PC-9 (cell line): ENCODE measurements at regions not wholly inside any gene's neighbourhood (a gene's known extent, or its start where the extent isn't known, plus 50 kb on each side); places are given as distances from the start of the nearest gene placed in this dataset.

Source experiments
- BruUV-seq: library from RNA; stranded (reverse); fragments of 400-500 nt; replicated peaks from 2 replicates; lab custom pipeline; 2021; lab: Mats Ljungman, UMichigan
- CTCF ChIA-PET: fragments of 300-600 bp; sonication (Branson Sonifier 250); formaldehyde crosslinking; loops from one replicate; lab custom pipeline; 2022; ENCODE audit warnings: antibody characterized with exemption; lab: Charles Lee
- POLR2A ChIA-PET: fragments of 300-600 bp; sonication (Branson Sonifier 250); formaldehyde crosslinking; loops from one replicate; lab custom pipeline; 2022; ENCODE audit warnings: antibody characterized with exemption; ENCODE audit not compliant: unreplicated experiment; lab: Charles Lee
- DNase-seq, 2 experiments: peaks; one replicate each; pipeline versions ENCODE4 v3.0.0 to v3.0.0-alpha.2; 2015 to 2022; ENCODE audit warnings: mixed read lengths in 1 of 2
- H2AFZ ChIP-seq: fragments of 200-600 bp; sonication (generic); 2 replicates; pipeline ENCODE4 v1.8.1; 2017; ENCODE audit warnings: antibody characterized with exemption
- H3F3A ChIP-seq: fragments of 200-600 bp; sonication (generic); 2 replicates; pipeline ENCODE4 v1.8.1; 2017; ENCODE audit warnings: antibody characterized with exemption, mild to moderate bottlenecking, low read depth; ENCODE audit not compliant: insufficient read depth
- H3K27ac ChIP-seq: fragments of 200-600 bp; sonication (generic); 2 replicates; pipeline ENCODE4 v1.6.1; 2016; ENCODE audit warnings: mixed run types
- H3K27me3 ChIP-seq: fragments of 200-600 bp; sonication (generic); 2 replicates; pipeline ENCODE4 v1.6.1; 2016; ENCODE audit warnings: low read depth, mixed run types; ENCODE audit not compliant: insufficient read depth
- H3K36me3 ChIP-seq: fragments of 200-600 bp; sonication (generic); 2 replicates; pipeline ENCODE4 v1.6.1; 2016; ENCODE audit warnings: low read depth, mixed run types
- H3K4me1 ChIP-seq: fragments of 200-600 bp; sonication (generic); replicated peaks from 2 replicates; pipeline ENCODE4 v1.6.1; 2016; ENCODE audit warnings: mixed run types; ENCODE audit not compliant: insufficient read depth
- H3K4me2 ChIP-seq: fragments of 200-600 bp; sonication (generic); 2 replicates; pipeline ENCODE4 v1.6.1; 2017; ENCODE audit warnings: mixed run types
- H3K4me3 ChIP-seq: fragments of 200-600 bp; sonication (generic); 2 replicates; pipeline ENCODE4 v1.6.1; 2016; ENCODE audit warnings: mixed run types
- H3K79me2 ChIP-seq: fragments of 200-600 bp; sonication (generic); 2 replicates; pipeline ENCODE4 v1.6.1; 2017; ENCODE audit warnings: low read depth, mixed run types
- H3K9me2 ChIP-seq: fragments of 200-600 bp; sonication (generic); 2 replicates; pipeline ENCODE4 v1.8.1; 2017; ENCODE audit warnings: mild to moderate bottlenecking; ENCODE audit not compliant: insufficient read depth
- H3K9me3 ChIP-seq: fragments of 200-600 bp; sonication (generic); 2 replicates; pipeline ENCODE4 v1.8.1; 2016; ENCODE audit warnings: low read depth; ENCODE audit not compliant: insufficient read depth
- H4K20me1 ChIP-seq: fragments of 200-600 bp; sonication (generic); 2 replicates; pipeline ENCODE4 v1.8.1; 2017; ENCODE audit not compliant: insufficient read depth
- EZH2 ChIP-seq: fragments of 200-600 bp; sonication (generic); IDR thresholded peaks from 2 replicates; pipeline ENCODE4 v1.8.0; 2017; ENCODE audit warnings: antibody characterized with exemption, low read depth
- intact Hi-C: fragments of 100-400 bp; cut with micrococcal nuclease; formaldehyde crosslinking; loops from one replicate; pipeline ENCODE4 v1.10.0; 2022; ENCODE audit not compliant: unreplicated experiment
- TF ChIP-seq, protein P1 (sequence below): fragments of 200-600 bp; sonication (generic); conservative IDR thresholded peaks from 2 replicates; pipeline ENCODE4 v1.6.1; 2017; ENCODE audit warnings: mixed run types, antibody characterized with exemption, mild to moderate bottlenecking, moderate library complexity

DNA sequence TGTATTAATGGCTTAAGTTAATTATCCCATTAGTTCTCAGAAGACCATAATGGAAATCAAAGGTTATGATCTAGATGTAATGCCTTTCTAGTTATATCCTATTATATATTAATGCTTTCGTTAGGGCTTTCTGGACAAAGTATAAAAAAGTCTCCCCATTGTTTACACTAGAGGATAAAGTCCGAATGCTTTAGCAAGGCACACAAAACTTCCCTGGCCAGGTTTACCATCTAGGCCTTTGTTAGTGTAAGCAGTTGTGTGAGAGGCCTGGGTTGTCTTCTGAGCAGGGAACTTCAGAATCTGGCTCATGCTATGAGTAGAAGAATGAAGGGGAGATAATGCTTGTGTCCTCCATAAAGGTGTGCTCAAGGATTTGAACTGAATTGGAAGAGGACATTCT is 106.3 kb upstream of the MEIS2 start:
- no TSS peak for BruUV-seq
- Histone ChIP-seq H3K9me3 (no peaks in the 10 kb centered on the region), H4K20me1 (no peaks in the 10 kb centered on the region), H3K79me2 (no peaks in the 10 kb centered on the region), H3K4me1 (no peaks in the 10 kb centered on the region), H3F3A (no peaks in the 10 kb centered on the region), H3K36me3 (no peaks in the 10 kb centered on the region), H3K27me3 (no peaks in the 10 kb centered on the region), H2AFZ (no peak overlapping the region), H3K4me2 (no peak overlapping the region), H3K27ac (no peak overlapping the region), H3K9me2 (no peaks in the 10 kb centered on the region), H3K4me3 (no peak overlapping the region)
- POLR2A ChIA-PET = interaction anchor here (0.5 kb wide), 1 partner anchor 1925 kb away, joined by 4 read pairs; no protein-coding TSS in a partner anchor
- TF ChIP-seq EZH2 = no peak
- TF ChIP-seq, protein P1, sequence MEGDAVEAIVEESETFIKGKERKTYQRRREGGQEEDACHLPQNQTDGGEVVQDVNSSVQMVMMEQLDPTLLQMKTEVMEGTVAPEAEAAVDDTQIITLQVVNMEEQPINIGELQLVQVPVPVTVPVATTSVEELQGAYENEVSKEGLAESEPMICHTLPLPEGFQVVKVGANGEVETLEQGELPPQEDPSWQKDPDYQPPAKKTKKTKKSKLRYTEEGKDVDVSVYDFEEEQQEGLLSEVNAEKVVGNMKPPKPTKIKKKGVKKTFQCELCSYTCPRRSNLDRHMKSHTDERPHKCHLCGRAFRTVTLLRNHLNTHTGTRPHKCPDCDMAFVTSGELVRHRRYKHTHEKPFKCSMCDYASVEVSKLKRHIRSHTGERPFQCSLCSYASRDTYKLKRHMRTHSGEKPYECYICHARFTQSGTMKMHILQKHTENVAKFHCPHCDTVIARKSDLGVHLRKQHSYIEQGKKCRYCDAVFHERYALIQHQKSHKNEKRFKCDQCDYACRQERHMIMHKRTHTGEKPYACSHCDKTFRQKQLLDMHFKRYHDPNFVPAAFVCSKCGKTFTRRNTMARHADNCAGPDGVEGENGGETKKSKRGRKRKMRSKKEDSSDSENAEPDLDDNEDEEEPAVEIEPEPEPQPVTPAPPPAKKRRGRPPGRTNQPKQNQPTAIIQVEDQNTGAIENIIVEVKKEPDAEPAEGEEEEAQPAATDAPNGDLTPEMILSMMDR = no peak
- DNase-seq = no peak
- CTCF ChIA-PET = no interaction called here
- intact Hi-C loops = no loop called here

DNA sequence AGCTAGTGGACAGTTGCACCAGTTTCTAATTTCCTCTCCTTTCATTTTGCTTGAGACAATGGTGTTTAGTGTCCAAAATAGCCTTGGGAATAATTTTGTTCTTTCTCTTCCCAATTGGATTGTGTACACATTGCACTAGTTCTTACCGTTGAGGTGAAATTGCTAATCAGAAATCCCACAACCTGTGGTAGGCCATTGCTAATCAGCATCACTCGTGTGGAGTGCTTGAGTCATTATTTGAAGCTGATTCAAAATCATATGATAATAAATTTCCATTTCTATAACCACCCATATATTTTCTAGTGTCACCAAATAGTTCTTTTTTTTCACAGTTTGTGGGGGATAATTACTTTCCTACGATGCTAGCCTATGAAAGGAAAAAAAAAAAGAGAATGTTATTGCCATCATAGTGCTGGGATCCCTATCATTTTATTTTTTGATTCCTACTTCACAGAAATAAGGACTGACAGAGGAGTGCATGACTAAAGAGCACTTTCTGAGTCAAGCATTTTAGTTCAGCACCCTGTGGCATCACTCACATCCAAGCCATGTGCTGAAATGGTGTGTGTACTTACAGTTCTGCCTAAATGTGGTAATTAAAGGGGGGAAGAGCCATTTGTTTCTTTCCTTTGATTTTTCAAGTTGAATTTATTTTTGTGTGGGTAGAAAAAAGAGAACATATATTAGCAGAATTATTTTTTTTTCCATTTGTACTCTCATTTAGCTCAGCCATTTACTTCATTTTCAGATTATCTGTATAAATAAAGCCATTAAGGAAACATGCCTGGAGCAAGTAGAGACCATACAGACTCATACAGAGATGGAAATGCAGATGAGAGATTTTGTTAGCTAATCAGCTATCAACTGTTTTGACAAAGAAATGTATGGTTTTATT is 108.0 kb upstream of the MEIS2 start:
- TF ChIP-seq, protein P1 = no peak
- no peak for TF ChIP-seq EZH2
- no peaks in the 10 kb centered on the region; the same call in 1 of the 2 replicates for H3K9me3 ChIP-seq
- intact Hi-C loops = no loop called here
- H3K27ac ChIP-seq = no peak overlapping the region
- H3F3A ChIP-seq = no peaks in the 10 kb centered on the region
- no peaks in the 10 kb centered on the region for H3K27me3 ChIP-seq
- H4K20me1 ChIP-seq = no peaks in the 10 kb centered on the region
- H2AFZ ChIP-seq = no peak overlapping the region
- BruUV-seq = no TSS peak
- ChIA-PET POLR2A (no interaction called here), CTCF (no interaction called here)
- H3K4me3 ChIP-seq = no peak overlapping the region
- DNase-seq = no peak
- no peaks in the 10 kb centered on the region for H3K9me2 ChIP-seq
- no peaks in the 10 kb centered on the region for H3K36me3 ChIP-seq
- no peak overlapping the region for H3K4me2 ChIP-seq
- H3K4me1 ChIP-seq = no peaks in the 10 kb centered on the region
- H3K79me2 ChIP-seq = no peaks in the 10 kb centered on the region

DNA sequence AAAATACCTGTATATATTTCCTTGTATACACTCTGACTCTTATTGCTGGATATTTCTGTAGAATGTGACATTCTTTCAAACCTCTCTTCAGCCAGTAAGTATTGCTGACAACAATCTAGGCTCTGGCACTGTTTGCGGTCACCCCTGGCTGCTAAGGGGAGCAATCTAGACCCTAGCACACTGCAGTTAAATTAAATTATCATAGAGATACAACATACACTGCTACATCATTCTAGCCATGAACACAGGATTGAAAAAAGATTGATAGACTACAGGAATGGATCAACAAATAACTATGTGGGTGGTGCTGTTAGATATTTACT is 108.7 kb upstream of the MEIS2 start:
- Histone ChIP-seq H3K4me3 (no peak overlapping the region), H3K9me3 (no peaks in the 10 kb centered on the region; the same call in 1 of the 2 replicates), H3K9me2 (no peaks in the 10 kb centered on the region), H4K20me1 (no peaks in the 10 kb centered on the region), H3K79me2 (no peaks in the 10 kb centered on the region), H3K27me3 (no peaks in the 10 kb centered on the region), H2AFZ (no peak overlapping the region), H3K27ac (no peak overlapping the region), H3K4me2 (no peak overlapping the region), H3F3A (no peaks in the 10 kb centered on the region), H3K4me1 (no peaks in the 10 kb centered on the region), H3K36me3 (no peaks in the 10 kb centered on the region)
- no TSS peak for BruUV-seq
- intact Hi-C loops = no loop called here
- no peak for DNase-seq
- TF ChIP-seq, protein P1 = no peak
- no peak for TF ChIP-seq EZH2
- POLR2A ChIA-PET = no interaction called here
- CTCF ChIA-PET = no interaction called here
